GM23338 (cell line): ENCODE measurements at regions not wholly inside any gene's neighbourhood (a gene's known extent, or its start where the extent isn't known, plus 50 kb on each side); places are given as distances from the start of the nearest gene placed in this dataset.
A peak's percentile ranks its signal among the peaks of the same experiment; 100 is the strongest.

Source experiments
- ATAC-seq: fragments of 200-7000 bp; cut with Tn5 transposase; 3 replicates; pipeline ENCODE4 v1.9.1; 2020
- DNase-seq: peaks from one replicate; pipeline ENCODE4 v3.0.0-alpha.2; 2015; ENCODE audit warnings: low spot score
- H2AFZ ChIP-seq: fragments of 200-600 bp; sonication (generic); 2 replicates; pipeline ENCODE4 v1.8.0; 2016; ENCODE audit warnings: antibody characterized with exemption, mild to moderate bottlenecking, moderate library complexity
- H3F3A ChIP-seq: fragments of 200-600 bp; sonication (generic); replicated peaks from 2 replicates; pipeline ENCODE4 v1.8.0; 2017; ENCODE audit warnings: antibody characterized with exemption, mixed run types, low read depth
- H3K27ac ChIP-seq: fragments of 200-600 bp; sonication (generic); 2 replicates; pipeline ENCODE4 v1.6.1; 2016; ENCODE audit warnings: low read depth
- H3K27me3 ChIP-seq: fragments of 200-600 bp; sonication (generic); 2 replicates; pipeline ENCODE4 v1.8.0; 2016; ENCODE audit warnings: mild to moderate bottlenecking, mixed run types, moderate library complexity; ENCODE audit not compliant: insufficient read depth
- H3K36me3 ChIP-seq: fragments of 200-600 bp; sonication (generic); 2 replicates; pipeline ENCODE4 v1.8.0; 2016; ENCODE audit warnings: mild to moderate bottlenecking; ENCODE audit not compliant: insufficient read depth
- H3K4me1 ChIP-seq: fragments of 200-600 bp; sonication (generic); 2 replicates; pipeline ENCODE4 v1.8.0; 2016; ENCODE audit warnings: mild to moderate bottlenecking, moderate library complexity; ENCODE audit not compliant: insufficient read depth
- H3K4me2 ChIP-seq: fragments of 200-600 bp; sonication (generic); 2 replicates; pipeline ENCODE4 v1.7.1; 2017; ENCODE audit warnings: mixed run types
- H3K4me3 ChIP-seq: fragments of 200-600 bp; sonication (generic); 2 replicates; pipeline ENCODE4 v1.6.1; 2016; ENCODE audit warnings: mixed run types
- H3K79me2 ChIP-seq: fragments of 200-600 bp; sonication (generic); replicated peaks from 2 replicates; pipeline ENCODE4 v1.8.0; 2017; ENCODE audit warnings: mild to moderate bottlenecking; ENCODE audit not compliant: insufficient read depth
- H3K9me2 ChIP-seq: fragments of 200-600 bp; sonication (generic); 2 replicates; pipeline ENCODE4 v1.8.0; 2017; ENCODE audit not compliant: insufficient read depth
- H4K20me1 ChIP-seq: fragments of 200-600 bp; sonication (generic); replicated peaks from 2 replicates; pipeline ENCODE4 v1.8.0; 2017; ENCODE audit warnings: mild to moderate bottlenecking; ENCODE audit not compliant: insufficient read depth
- H3K27ac Mint-ChIP-seq: 2 replicates; pipeline ENCODE4 v1.8.0; 2020; ENCODE audit warnings: inconsistent platforms, mild to moderate bottlenecking, moderate library complexity, mixed read lengths
- H3K27me3 Mint-ChIP-seq: 3 replicates; pipeline ENCODE4 v1.8.0; 2022; ENCODE audit warnings: low read depth, mild to moderate bottlenecking, moderate library complexity, mixed read lengths, inconsistent platforms; ENCODE audit not compliant: insufficient read depth, poor library complexity
- H3K36me3 Mint-ChIP-seq: 3 replicates; pipeline ENCODE4 v1.8.0; 2021; ENCODE audit warnings: low read depth, mild to moderate bottlenecking, inconsistent platforms, moderate library complexity, mixed read lengths
- H3K4me1 Mint-ChIP-seq: 3 replicates; pipeline ENCODE4 v1.8.0; 2020; ENCODE audit warnings: mild to moderate bottlenecking, inconsistent platforms, mixed read lengths
- H3K4me3 Mint-ChIP-seq: 3 replicates; pipeline ENCODE4 v1.8.0; 2021; ENCODE audit warnings: moderate library complexity, mild to moderate bottlenecking, inconsistent platforms, mixed read lengths
- H3K9me3 Mint-ChIP-seq: 3 replicates; pipeline ENCODE4 v1.8.0; 2020; ENCODE audit warnings: moderate library complexity, mild to moderate bottlenecking, inconsistent platforms, mixed read lengths
- EZH2phosphoT487 ChIP-seq: fragments of 200-600 bp; sonication (generic); IDR thresholded peaks from one replicate; pipeline ENCODE4 v1.8.1; 2018; ENCODE audit warnings: antibody characterized with exemption; ENCODE audit not compliant: unreplicated experiment
- POLR2AphosphoS5 ChIP-seq: IDR thresholded peaks from 2 replicates; pipeline ENCODE4 v1.6.1; 2016; ENCODE audit warnings: antibody characterized with exemption, low read depth
- ZNF462 ChIP-seq: fragments of 250-450 bp; sonication (Bioruptor Pico); IDR thresholded peaks from 2 replicates; pipeline ENCODE4 v1.5.0; 2020; ENCODE audit warnings: mild to moderate bottlenecking, moderate library complexity
- TF ChIP-seq, protein P1 (sequence below), 2 experiments: fragments of 200-600 bp in 1 of 2; sonication (generic) in 1 of 2; conservative IDR thresholded peaks; 2 replicates each; pipeline versions ENCODE4 v1.5.1 to v1.6.1; 2016 to 2017; ENCODE audit warnings: antibody characterized with exemption in 2 of 2, low read depth in 2 of 2, mild to moderate bottlenecking in 2 of 2, moderate library complexity in 1 of 2
- TF ChIP-seq, protein P2 (sequence below): IDR thresholded peaks from one replicate; pipeline ENCODE4 v1.6.1; 2018; ENCODE audit warnings: antibody characterized with exemption; ENCODE audit not compliant: unreplicated experiment

GRCh38 chr3:137163958-137164357, 206.2 kb downstream of the IL20RB start:
- Mint-ChIP-seq H3K4me1 (peaks cover 24% of the 10 kb centered on the region), H3K9me3 (no peaks in the 10 kb centered on the region), H3K36me3 (no peaks in the 10 kb centered on the region), H3K4me3 (no peak overlapping the region), H3K27ac (0 out of 2 replicates have a peak overlapping the region, but pooled peaks have one; percentile 29), H3K27me3 (peaks cover 4% of the 10 kb centered on the region)
- TF ChIP-seq POLR2AphosphoS5 (no peak), EZH2phosphoT487 (no peak), ZNF462 (no peak)
- TF ChIP-seq, protein P1, sequence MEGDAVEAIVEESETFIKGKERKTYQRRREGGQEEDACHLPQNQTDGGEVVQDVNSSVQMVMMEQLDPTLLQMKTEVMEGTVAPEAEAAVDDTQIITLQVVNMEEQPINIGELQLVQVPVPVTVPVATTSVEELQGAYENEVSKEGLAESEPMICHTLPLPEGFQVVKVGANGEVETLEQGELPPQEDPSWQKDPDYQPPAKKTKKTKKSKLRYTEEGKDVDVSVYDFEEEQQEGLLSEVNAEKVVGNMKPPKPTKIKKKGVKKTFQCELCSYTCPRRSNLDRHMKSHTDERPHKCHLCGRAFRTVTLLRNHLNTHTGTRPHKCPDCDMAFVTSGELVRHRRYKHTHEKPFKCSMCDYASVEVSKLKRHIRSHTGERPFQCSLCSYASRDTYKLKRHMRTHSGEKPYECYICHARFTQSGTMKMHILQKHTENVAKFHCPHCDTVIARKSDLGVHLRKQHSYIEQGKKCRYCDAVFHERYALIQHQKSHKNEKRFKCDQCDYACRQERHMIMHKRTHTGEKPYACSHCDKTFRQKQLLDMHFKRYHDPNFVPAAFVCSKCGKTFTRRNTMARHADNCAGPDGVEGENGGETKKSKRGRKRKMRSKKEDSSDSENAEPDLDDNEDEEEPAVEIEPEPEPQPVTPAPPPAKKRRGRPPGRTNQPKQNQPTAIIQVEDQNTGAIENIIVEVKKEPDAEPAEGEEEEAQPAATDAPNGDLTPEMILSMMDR (conservative IDR thresholded peaks at IDR 0.05; ENCODE audit: low read depth in 2 of 2): no peak
- TF ChIP-seq, protein P2, sequence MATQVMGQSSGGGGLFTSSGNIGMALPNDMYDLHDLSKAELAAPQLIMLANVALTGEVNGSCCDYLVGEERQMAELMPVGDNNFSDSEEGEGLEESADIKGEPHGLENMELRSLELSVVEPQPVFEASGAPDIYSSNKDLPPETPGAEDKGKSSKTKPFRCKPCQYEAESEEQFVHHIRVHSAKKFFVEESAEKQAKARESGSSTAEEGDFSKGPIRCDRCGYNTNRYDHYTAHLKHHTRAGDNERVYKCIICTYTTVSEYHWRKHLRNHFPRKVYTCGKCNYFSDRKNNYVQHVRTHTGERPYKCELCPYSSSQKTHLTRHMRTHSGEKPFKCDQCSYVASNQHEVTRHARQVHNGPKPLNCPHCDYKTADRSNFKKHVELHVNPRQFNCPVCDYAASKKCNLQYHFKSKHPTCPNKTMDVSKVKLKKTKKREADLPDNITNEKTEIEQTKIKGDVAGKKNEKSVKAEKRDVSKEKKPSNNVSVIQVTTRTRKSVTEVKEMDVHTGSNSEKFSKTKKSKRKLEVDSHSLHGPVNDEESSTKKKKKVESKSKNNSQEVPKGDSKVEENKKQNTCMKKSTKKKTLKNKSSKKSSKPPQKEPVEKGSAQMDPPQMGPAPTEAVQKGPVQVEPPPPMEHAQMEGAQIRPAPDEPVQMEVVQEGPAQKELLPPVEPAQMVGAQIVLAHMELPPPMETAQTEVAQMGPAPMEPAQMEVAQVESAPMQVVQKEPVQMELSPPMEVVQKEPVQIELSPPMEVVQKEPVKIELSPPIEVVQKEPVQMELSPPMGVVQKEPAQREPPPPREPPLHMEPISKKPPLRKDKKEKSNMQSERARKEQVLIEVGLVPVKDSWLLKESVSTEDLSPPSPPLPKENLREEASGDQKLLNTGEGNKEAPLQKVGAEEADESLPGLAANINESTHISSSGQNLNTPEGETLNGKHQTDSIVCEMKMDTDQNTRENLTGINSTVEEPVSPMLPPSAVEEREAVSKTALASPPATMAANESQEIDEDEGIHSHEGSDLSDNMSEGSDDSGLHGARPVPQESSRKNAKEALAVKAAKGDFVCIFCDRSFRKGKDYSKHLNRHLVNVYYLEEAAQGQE: no peak
- H3K9me2 ChIP-seq: no peaks in the 10 kb centered on the region
- no peak for ATAC-seq
- H3K79me2 ChIP-seq: no peaks in the 10 kb centered on the region
- no peak overlapping the region for H3K4me3 ChIP-seq
- H3K27me3 ChIP-seq: no peaks in the 10 kb centered on the region
- no peaks in the 10 kb centered on the region for H3F3A ChIP-seq
- no peak overlapping the region for H3K27ac ChIP-seq
- H3K36me3 ChIP-seq: no peaks in the 10 kb centered on the region
- H4K20me1 ChIP-seq: no peaks in the 10 kb centered on the region
- H3K4me1 ChIP-seq: peaks cover 19% of the 10 kb centered on the region; the same call in 1 of the 2 replicates
- no peak overlapping the region for H3K4me2 ChIP-seq
- no peak for DNase-seq
- peak overlapping the region; percentile 45 for H2AFZ ChIP-seq
